C4-2B (cell line): ENCODE measurements at regions not wholly inside any gene's neighbourhood (a gene's known extent, or its start where the extent isn't known, plus 50 kb on each side); places are given as distances from the start of the nearest gene placed in this dataset.

ENCODE experiments used
- H3K27ac ChIP-seq: fragments of 450-650 bp; 2 replicates; pipeline ENCODE4 v1.5.1; 2017
- ZFX ChIP-seq: fragments of 450-650 bp; IDR thresholded peaks from 2 replicates; pipeline ENCODE4 v1.6.1; 2017
- TF ChIP-seq, protein P1 (sequence below): fragments of 450-650 bp; conservative IDR thresholded peaks from 2 replicates; pipeline ENCODE4 v1.5.1; 2017; ENCODE audit warnings: mild to moderate bottlenecking

DNA sequence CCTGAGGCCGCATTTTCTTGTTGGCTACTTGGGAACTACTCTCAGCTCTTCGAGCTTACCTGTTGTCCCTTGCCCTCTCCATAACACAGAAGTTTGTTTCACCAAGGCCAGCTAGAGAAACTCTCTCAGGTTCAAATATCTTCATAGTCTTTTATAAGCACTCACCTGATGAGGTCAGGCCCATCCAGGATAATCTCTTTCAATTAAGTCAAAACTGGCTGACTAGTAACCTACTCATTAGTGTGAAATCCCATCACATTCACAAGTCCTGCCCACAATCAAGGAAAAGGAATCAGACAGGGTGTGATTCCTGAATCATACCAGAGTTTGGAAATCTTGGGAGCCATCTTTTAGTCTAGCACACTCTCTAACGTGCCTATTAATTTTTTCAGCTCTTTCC is 195.2 kb upstream of the HS3ST5 start:
- TF ChIP-seq, protein P1, sequence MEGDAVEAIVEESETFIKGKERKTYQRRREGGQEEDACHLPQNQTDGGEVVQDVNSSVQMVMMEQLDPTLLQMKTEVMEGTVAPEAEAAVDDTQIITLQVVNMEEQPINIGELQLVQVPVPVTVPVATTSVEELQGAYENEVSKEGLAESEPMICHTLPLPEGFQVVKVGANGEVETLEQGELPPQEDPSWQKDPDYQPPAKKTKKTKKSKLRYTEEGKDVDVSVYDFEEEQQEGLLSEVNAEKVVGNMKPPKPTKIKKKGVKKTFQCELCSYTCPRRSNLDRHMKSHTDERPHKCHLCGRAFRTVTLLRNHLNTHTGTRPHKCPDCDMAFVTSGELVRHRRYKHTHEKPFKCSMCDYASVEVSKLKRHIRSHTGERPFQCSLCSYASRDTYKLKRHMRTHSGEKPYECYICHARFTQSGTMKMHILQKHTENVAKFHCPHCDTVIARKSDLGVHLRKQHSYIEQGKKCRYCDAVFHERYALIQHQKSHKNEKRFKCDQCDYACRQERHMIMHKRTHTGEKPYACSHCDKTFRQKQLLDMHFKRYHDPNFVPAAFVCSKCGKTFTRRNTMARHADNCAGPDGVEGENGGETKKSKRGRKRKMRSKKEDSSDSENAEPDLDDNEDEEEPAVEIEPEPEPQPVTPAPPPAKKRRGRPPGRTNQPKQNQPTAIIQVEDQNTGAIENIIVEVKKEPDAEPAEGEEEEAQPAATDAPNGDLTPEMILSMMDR = no peak
- no peak for TF ChIP-seq ZFX
- H3K27ac ChIP-seq = no peak overlapping the region

DNA sequence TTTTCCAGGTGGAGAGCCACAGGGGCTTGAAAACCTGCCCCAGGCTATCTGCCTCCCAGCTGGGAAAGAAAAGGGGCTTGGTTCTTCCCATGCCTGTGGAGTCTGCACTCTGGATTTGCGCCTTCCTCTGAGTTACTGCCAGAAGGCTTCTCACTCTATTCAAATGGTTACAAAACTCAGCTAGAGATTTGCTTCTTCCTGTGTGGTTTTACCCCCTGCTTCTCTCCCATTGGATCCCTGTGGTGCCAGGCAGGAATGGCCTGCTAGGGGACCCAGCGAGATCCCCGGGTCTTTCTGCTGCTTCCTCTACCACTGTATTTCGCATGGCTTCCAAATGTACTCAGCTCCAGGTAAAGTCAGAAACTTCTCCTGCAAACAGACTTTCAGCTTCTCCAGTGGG is 192.0 kb upstream of the HS3ST5 start:
- no peak for TF ChIP-seq ZFX
- no peak overlapping the region for H3K27ac ChIP-seq

DNA sequence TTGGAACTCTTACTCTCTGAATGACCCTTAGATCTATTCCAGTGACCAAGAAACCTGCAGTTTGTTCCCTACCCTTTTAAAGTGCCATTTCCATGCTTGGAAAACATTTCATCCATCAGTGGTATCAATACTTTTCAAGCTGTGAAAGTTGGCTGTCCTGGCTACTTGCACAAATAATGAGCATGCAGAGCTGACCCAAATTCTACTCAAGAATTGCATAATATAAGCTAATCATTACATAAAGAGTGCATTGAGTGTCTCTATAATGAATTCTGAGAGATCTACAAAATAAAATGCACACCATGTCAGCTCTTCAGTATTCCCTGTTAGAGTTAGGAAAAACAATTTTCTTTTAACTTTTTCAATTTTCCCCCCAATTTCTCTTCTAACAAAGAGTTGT is 181.3 kb upstream of the HS3ST5 start:
- H3K27ac ChIP-seq = no peak overlapping the region

DNA sequence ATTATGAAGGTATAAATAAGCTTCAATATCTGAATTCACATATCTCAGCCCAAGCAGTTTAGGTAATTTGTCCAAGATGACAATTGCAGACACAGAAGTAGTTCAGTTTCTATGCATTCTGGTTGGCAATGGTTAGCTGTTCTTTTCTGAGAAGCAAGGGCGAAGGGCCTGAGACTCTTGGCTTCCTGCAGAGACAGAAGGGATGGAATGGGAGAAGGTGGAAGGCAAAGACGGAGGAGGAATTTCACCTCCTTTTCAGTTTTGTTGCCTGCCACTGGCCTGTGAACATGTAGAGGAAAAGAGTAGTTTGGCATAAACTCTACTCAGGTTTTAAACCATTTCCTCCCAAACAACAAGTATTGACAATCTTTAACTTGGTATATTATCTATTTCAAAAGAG is 180.7 kb upstream of the HS3ST5 start:
- no peak overlapping the region for H3K27ac ChIP-seq
- TF ChIP-seq, protein P1 = no peak
- no peak for TF ChIP-seq ZFX

More for the DNA sequence above, 181.3 kb upstream of the HS3ST5 start:
- TF ChIP-seq, protein P1 = no peak
- no peak for TF ChIP-seq ZFX

DNA sequence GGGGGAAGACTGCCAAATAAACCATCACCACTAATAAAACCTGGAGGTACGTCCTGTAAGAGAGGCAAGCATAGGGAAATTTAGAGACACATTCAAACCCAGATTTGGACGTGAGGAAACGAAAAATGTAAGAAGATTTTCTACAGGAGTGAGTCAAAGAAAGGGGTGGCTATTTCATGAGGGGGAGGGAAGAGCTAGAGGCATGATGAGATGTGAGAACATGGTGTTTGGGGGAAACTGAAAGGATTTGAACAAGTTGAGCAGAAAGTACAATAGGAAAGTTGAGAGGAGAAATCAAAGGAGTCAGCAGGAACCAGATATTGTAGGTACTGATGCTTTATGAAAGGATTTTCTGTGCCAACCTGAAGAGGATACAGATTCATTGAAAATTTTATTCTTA is 179.1 kb upstream of the HS3ST5 start:
- no peak for TF ChIP-seq ZFX
- TF ChIP-seq, protein P1 = no peak
- no peak overlapping the region for H3K27ac ChIP-seq

DNA sequence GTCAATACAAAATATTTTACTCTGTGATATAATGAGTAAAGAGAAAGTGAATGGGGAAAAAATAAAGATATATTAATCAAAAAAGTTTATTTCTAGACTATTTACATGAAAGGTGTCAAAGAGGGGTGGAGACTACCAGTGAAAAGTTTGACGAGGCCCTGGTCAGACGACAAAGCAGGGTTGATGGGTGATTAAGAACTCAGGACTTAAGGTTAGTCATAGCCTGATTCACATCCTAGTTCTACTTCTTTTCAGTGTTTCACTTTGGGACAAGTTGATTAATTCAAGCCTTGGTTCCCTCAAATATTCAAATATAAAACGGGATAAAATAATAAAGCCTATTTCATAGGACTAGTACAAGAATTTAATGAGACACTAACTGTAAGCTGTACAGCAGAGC is 178.2 kb upstream of the HS3ST5 start:
- H3K27ac ChIP-seq = no peak overlapping the region
- TF ChIP-seq, protein P1 = no peak
- no peak for TF ChIP-seq ZFX

DNA sequence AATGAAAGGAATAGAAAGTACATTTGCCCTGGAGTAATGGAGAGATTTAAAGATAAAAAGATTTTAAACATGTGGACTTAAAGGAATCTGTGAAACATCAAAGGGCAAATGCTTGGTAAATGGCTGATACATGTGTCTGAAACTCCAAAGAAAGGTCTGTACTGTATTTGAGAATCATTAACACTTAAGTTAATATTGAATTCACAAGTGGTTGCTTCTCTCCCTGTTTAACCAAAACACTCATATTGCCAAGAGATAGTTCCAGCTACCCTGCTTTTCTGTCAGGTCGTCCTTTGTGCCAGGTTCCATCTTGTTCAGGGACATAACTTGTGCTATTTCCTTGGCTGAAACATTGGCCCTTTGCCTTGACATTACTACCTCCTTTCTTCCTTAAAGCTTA is 171.3 kb upstream of the HS3ST5 start:
- TF ChIP-seq, protein P1 = no peak
- TF ChIP-seq ZFX = no peak
- H3K27ac ChIP-seq = no peak overlapping the region

DNA sequence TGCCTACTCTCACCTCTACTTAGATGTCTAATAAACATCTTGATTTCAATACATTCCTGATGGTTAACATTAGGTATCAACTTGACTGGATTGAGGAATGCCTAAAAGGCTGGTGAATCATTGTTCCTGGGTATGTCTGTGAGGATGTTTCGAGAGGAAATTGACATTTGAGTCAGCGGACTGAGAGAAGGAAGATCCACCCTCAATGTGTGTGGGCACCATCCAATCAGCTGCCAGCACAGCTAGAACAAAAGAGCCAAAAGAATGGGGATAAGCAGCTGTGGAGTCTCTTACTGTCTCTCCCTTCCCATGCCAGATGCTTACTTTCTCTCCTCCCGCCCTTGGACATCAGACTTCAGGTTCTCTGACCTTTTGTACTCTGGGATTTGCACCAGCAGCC is 128.6 kb upstream of the HS3ST5 start:
- H3K27ac ChIP-seq = no peak overlapping the region
- TF ChIP-seq ZFX = no peak
- TF ChIP-seq, protein P1 = no peak
